ENCODE measurements at regions not wholly inside any gene's neighbourhood (a gene's known extent, or its start where the extent isn't known, plus 50 kb on each side); places are given as distances from the start of the nearest gene placed in this dataset.

GRCh38 chr9:107172160-107172978 is 110.7 kb upstream of the RAD23B start:
- peak; percentile 54 for DNase-seq

GRCh38 chr9:107172979-107173347 is 110.1 kb upstream of the RAD23B start:
- DNase-seq, result no peak

DNA sequence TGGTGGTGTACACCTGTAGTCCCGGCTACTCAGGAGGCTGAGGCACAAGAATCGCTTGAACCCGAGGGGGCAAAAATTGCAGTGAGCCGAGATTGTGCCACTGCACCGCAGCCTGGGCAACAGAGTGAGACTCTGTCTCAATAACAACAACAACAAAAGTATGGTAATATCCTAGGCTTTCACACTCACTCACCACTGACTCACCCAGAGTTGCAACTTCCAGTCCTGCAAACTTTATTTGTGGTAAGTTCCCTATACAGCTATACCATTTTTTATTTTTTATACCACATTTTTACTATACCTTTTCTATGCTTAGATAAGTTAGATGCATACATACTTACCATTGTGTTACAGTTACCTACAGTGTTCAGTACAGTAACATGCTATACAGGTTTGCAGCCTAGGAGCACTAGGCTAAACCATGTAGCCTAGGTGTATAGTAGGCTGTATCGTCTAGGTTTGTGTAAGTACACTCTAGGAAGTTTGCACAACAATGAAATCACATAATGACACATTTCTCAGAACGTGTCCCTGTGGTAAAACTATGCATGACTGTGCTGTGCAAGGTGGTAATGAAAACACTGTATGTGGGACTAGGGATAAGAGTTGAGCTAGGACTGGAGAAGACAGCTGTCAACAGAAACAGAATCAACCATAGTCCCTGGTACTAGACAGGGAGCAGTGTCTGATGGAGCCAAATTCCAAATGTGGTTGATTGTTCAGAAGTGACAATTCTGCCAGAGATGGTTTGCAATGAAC is 109.5 kb upstream of the RAD23B start:
- DNase-seq, result no peak

GRCh38 chr9:107174441-107174840 is 108.6 kb upstream of the RAD23B start:
- no peak for DNase-seq

GRCh38 chr9:107175041-107175440 is 108.0 kb upstream of the RAD23B start:
- DNase-seq, result no peak

- no peak for DNase-seq
Observed at GRCh38 chr9:107175816-107176435, 107.2 kb upstream of the RAD23B start.

GRCh38 chr9:107176436-107177151 is 106.5 kb upstream of the RAD23B start:
- no peak for DNase-seq

- no peak for DNase-seq
Observed at GRCh38 chr9:107177243-107177839, 105.7 kb upstream of the RAD23B start.

GRCh38 chr9:107177857-107178256 is 105.2 kb upstream of the RAD23B start:
- DNase-seq, result no peak

DNA sequence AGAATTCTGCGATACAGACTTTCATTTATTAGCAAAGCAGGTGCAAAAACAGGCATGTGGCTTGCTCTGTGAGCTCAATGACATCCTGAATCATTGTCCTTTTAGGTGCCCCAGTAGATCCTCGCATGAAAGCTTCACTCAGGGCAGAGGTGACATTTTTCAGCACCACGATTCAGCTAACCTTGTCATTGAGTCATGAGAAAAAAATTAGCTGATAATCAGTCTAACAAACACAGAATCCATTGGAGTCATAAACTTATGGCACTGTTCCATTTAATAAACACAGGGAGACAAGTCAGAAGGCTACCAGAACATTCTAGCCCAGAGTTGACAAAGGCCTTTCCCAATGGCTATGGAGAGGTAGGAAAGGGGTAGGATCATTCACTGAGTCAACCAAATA is 104.8 kb upstream of the RAD23B start:
- no peak for DNase-seq

DNA sequence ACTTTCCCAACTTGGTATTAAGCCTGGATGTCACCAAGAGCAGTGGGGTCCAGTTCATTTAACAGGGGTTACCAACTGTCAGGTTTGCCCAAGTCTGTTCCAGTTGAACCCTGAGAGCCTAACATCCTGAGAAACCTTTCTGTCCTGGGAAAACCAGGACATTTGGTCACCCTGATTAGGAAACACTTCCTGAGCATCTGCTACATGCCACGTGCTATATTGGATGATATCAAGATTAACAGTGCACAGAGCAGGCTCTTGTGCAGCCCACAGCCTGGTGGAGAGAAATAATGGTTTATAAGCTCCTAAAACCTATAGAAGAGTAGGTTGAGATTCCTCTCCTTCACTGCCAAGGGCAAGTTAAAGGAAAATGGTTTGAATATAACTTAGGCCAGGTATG is 102.9 kb upstream of the RAD23B start:
- DNase-seq, result no peak

DNA sequence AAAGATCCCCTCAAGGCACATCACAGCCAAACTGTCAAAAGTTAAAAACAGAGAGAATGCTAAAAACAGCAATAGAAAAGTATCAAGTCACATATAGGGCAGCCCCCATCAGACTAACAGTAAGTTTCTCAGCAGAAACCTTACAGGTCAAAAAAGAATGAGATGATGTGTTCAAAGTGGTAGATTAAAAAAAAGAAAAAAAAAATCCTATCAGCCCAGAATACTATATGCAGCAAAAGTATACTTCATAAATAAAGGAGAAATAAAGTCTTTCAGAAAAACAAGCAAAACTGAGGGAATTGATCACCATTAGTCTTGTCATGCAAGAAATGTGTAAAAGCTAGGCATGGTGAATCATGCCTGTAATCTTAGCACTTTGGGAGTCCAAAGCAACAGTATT is 99.9 kb upstream of the RAD23B start:
- DNase-seq, result no peak

- no peak for DNase-seq
Observed at GRCh38 chr9:107188376-107188775, 94.7 kb upstream of the RAD23B start.

DNA sequence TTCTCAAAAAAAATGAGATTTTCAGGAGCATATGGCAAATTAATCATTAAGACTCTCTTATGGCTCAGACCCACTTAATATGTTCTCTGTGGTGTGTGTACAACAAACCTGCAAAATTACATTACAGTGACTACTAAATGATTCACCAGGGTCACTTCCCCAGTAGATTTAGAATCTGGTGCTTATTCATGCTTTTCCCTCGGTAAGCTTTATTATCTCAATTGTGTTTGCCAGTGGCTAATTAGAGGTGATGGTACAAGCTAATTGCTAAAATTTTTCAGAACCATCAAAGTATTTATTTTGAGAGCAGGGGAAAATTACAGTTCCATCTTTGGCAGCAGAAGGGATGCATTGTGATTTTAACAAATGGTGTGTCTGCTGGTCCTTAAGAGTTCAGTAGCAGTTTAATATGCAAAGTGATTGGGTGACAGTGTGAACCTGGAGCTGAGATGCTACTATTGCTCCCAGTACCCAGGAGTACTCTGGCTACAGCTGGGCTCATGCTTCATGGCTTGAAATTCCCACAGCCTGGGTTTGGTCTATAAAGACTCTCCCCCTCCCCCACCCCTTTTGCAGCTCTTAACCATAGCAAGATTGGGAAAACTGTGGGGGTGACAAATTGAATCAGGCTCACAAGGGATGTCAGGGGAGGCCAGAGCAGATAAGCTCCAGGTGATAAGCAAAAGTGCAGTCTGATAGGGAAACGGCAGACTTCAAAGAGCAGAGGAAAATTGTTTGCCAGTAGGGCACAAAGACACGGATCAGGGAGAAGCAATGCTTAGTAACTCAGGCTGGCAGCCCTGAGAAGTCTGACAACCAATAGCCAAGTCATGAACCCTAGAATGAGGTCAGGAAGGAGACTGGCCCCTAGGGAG is 92.8 kb upstream of the RAD23B start:
- no peak for DNase-seq

DNA sequence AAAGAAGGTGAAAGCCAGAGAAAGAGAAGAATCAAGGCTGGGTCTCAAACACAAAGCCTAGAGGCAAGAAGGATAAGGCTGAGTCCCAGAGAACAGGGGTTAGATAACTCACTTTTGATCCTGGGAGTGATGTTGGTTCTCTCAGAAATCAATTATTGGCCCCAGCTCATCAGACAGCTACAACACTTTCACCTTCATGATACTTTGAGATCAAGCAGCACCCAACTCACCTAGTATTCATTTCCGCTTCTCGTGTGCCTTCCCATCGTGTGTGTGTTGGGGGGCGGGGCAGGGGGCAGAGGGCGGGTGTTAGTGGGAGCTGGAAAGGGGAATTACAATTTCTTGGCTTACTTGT is 92.2 kb upstream of the RAD23B start:
- DNase-seq, result no peak

- no peak for DNase-seq
Observed at GRCh38 chr9:107193251-107193650, 89.8 kb upstream of the RAD23B start.

DNA sequence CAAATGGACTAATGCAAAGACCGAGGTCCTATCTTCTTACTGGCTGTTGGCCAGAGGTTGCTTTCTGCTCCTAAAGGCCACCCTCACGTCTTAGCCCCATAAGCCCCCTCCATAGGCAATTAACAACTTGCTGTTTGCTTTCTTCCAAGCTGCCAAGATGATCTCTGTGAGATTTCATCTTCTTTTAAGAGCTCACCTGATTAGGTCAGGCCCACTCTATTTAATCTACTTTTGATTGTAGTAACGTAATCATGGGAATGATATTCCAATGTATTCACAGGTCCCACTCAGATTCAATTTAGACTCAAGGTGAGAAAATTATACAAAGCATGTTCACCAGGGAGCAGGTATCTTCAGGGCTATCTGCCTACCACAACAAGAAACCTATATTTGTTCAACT is 84.4 kb upstream of the RAD23B start:
- DNase-seq, result no peak

GRCh38 chr9:107208121-107208520 is 75.0 kb upstream of the RAD23B start:
- no peak for DNase-seq

DNA sequence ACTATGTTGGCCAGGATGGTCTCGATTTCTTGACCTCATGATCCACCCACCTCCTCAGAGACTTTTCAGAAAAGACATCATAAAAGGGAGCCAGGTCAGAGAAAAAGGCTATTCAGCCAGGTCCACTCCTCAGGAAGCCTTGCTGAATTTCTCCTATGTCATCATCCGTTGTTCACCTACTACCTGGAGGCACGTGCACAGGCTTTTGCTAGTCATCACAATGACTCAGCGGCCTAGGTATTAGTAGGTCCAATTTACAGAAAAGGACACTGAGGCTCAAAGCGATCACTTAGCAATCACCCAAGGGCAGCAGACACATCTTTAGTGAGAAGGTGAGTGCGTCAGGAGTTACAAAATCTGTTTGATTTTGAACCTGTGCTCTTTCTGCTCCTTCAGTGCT is 72.3 kb upstream of the RAD23B start:
- no peak for DNase-seq

- DNase-seq, result no peak
Observed at GRCh38 chr9:107211284-107211923, 71.7 kb upstream of the RAD23B start.

DNA sequence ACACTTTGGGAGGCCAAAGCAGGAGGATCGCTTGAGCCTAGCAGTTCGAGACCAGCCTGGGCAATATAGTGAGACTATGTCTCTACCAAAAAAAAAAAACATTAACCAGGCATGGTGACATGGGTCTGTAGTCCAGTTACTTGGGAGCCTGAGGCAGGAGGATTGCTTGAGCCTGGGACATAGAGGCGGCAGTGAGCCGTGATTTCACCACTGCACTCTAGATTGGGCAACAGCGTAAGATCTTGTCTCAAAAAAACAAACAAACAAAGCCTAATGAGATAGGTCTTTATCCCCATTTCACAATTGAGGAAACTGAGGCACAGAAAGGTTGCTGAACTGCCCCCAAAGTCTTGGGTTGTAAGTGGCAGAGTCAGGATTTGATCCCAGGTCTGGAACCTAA is 70.5 kb upstream of the RAD23B start:
- no peak for DNase-seq

Data from activated naive CD4-positive, alpha-beta T cell treated with Interleukin-2 at 50 U/mL for 16 hours (primary cell).